Renal pelvis (tissue), 1 donor: ENCODE measurements at regions not wholly inside any gene's neighbourhood (a gene's known extent, or its start where the extent isn't known, plus 50 kb on each side); places are given as distances from the start of the nearest gene placed in this dataset.

Source experiments
- DNase-seq: peaks from one replicate; pipeline ENCODE4 v3.0.0-alpha.2; 2013

DNA sequence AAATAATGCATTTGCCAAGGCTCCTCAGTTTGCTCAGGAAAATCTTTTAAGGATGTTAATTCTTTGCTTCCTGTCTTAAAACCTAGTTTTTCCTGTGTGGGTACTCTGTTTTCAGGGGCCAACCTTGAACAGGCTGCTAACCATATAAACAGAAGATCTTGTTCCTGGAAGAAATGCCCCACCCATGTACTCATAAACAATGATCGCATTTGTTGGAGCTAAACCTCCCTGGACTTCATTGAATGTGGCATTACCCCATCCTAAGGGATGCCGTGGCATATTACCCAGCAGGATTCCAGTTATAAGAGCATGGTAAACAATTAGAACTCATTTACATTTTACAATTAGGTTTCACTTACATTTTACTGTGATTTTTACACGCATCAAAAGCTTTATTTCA, 436.0 kb downstream of the ZNF608 start:
- DNase-seq = no peak

GRCh38 chr5:124309241-124309980, 437.0 kb downstream of the ZNF608 start:
- DNase-seq = no peak

DNA sequence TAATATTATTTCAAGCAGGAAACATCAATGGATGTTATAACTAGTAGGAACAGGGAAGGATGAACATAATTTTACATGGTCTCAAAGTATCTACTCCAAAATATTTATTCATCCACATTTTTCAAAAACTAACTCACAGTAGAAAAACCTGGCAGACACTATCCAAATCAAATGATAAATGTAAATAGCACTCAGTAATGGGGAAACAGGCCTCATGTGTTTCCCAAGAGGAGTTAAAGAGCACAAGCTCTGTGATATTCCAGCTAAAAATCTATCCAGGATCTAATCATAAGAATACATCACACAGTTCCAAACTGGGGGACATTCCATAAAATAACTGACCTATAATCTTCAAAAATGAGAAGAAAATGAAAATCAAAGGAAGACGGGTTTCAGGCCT, 443.1 kb downstream of the ZNF608 start:
- no peak for DNase-seq

DNA sequence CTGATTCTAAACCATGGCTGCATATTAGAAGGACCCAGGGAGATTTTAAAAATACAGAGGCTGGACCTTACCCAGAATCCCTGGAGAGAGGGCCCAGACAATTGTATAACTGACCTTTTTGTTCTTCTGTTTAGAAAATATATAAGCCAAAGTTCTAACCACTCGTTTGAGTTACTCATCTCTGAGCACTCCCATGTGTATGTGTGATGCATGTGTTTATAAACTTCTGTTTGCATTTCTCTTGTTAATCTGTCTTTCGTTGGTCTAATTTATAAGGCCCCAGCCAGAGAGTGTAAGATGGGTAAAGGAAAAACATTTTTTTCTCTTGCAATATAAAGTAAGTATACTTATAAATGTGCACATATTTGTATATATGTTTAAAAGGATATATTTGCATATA, 443.9 kb downstream of the ZNF608 start:
- DNase-seq = no peak

- no peak for DNase-seq
These were observed 444.6 kb downstream of the ZNF608 start for GRCh38 chr5:124301850-124302249.

DNA sequence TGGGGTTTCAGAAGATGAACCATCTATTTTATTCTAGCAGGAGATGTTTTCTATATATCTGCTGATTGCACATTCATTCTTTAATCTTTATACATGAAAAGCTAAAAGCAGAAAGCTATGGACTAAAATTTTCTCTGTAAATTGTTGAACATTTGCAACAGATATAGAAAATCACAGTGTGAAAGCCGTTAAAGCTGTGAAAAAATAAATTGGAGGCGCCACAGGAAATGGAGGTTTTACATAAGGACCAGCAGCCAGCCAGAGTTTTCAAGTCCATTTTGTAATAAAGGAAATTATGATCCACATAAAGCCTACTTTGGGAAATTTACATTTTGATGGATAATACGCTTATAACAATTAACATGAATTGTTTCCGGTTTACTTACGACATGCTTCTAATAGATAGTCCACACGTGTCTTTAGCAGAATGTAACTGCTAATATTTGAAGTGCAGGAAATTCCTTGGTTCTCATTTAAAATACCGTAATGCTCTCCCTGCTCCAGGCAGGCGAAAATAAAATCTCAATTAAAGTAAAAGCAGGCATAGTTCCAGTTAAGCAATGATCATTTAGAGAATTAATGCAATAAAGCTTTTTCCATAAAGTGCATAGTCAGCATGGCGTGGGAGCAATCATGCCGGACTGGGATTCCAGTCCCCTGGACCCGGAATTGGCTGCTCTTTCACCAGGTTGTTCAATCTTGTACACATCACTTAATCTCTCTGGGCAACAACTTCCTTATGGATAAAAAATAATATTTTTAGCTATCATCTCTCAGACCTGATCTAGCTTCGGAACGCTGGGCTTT, 445.4 kb downstream of the ZNF608 start:
- no peak for DNase-seq

GRCh38 chr5:124297826-124298225, 448.6 kb downstream of the ZNF608 start:
- DNase-seq = no peak

DNA sequence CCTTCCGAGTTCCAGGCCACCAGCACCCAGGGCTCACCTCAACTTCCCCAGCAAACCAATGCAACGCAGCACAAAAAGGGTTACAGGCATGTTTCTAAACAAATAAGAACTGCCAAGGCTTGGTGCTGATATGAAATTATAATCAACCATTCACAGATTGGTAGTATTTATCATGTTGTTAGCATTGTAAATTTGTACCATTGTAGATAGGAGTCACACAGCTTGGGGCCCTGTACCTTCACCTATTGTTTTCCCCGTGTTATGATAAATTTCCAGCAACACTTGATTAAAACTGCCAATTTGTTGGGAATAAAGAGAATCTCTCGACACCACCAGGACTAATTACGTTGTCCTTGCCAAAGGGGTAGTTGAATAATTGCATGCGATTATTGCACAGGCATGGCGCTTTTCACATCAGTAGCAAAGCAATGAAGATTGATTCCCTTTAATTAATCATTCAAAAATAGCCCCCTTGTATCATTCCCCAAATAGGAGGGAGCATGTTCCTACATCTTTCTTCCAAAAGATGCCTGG, 454.1 kb downstream of the ZNF608 start:
- DNase-seq = no peak

- peak; percentile 61 for DNase-seq
These were observed 456.7 kb downstream of the ZNF608 start for GRCh38 chr5:124289641-124290311.

DNA sequence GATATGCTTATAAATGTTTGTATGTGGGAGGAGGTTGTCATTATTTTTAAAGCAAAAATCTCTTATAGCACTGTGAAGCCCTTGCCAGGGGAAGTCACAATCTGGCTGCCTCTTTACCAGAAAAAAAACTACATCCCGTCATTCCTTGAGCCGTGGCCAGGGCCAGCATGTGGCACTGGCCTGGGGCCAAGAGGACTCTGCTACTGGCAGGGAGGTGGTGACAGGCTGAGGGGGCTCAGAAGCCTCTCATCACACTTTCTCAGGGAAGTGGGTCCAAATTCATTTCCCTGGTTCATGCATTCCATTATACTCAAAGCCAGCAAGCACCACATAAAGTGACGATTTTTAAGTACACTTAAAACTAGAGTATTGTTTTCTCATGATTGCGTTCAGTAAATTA, 457.3 kb downstream of the ZNF608 start:
- DNase-seq = no peak

DNA sequence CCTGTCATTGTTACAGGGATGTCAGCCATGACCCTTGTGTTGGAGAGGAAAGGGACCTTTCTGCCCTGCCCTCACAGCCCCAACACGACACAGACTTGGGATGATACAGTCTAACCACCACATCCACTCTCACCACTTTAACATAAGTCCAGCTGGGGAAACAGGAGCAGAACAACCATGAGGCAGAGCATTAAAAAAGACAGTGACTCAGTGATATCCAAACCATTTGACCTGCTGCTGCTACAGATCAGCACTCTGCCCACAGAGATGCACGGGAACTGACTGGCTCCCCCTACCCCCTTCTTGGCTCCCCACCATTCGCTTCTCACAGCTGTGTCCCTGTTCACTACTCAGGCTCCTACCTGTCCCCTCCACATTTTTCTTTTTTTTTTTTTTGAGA, 458.6 kb downstream of the ZNF608 start:
- DNase-seq = no peak

GRCh38 chr5:124285733-124286132, 460.7 kb downstream of the ZNF608 start:
- no peak for DNase-seq

DNA sequence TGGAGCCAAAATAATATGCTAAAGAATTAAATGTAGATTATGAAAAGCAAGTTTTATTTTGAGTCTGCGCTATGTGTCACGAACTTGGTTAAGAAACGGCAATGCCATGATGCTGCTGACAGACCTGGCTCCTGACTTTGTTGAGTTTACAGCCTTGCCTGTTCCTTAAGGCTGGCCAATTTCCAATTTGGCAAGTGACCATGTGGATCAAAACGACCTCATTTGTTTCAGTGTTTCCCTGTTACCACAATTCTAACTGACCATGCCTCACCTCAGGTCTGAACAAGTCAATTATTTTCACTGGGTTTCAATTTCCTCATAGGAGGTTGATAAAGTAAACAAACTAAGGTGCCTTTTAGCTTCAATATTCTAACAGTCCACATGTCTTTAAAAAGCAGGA, 461.4 kb downstream of the ZNF608 start:
- no peak for DNase-seq

GRCh38 chr5:124283031-124283430, 463.4 kb downstream of the ZNF608 start:
- DNase-seq = no peak

GRCh38 chr5:124280079-124280478, 466.4 kb downstream of the ZNF608 start:
- DNase-seq = no peak

GRCh38 chr5:124279146-124279876, 467.1 kb downstream of the ZNF608 start:
- no peak for DNase-seq

DNA sequence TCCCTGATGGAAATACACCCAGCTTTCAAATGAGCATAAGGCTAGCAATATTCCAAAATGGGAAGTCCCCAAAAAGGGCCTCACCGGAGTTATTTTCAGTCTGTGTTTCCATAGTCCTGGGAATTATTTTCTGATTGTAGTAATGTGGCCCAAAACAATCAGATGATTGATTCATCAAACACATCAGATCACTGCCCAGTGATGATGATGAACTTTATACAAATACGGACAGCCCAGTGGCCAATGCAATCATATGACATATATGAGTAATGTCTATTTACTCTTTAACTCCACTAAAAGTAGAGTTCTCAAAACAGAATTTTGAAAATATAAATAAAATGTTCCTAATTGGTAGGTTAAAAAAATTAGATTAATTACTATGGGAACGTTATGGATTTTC, 467.8 kb downstream of the ZNF608 start:
- no peak for DNase-seq

GRCh38 chr5:124277767-124278545, 468.5 kb downstream of the ZNF608 start:
- DNase-seq = no peak

- DNase-seq = no peak
These were observed 470.3 kb downstream of the ZNF608 start for GRCh38 chr5:124276166-124276565.

DNA sequence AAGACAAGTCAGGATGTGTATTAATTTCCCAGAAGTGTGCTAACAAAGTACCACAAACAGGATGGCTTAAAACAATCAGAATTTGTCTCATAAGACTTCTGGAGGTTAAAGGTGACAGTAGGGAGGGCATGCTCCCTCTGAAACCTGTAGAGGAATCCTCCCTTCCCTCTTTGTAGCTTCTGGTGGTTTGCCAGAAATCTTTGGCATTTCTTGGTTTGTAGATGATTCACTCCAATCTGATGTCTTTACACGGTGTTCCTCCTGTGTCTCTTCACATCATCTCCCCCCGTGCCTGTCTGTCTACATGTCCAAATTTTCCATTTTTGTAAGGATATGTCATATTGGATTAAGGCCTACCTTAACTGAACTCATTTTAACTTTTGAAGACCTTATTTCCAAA, 471.5 kb downstream of the ZNF608 start:
- DNase-seq = no peak

DNA sequence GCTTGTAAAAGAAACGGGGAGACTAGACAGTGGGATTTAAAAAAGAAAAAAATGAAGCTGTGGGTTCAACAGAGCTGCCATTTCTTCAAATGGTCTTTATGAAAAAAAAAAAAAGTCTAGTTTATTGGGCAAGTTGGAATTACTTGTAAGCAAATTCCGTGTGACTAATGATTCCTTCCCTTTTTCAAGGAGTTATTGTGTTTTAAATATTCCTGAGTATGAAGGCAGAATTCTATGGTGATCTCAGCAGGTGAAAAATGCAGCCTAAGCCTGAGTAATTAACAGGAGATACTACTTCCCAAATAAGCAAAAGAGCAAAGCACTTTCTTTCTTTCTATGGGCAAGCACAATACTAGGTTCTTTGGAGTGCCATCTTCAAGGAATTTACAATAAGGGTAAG, 481.9 kb downstream of the ZNF608 start:
- DNase-seq = no peak
